ENCODE measurements at regions not wholly inside any gene's neighbourhood (a gene's known extent, or its start where the extent isn't known, plus 50 kb on each side); places are given as distances from the start of the nearest gene placed in this dataset.

DNA sequence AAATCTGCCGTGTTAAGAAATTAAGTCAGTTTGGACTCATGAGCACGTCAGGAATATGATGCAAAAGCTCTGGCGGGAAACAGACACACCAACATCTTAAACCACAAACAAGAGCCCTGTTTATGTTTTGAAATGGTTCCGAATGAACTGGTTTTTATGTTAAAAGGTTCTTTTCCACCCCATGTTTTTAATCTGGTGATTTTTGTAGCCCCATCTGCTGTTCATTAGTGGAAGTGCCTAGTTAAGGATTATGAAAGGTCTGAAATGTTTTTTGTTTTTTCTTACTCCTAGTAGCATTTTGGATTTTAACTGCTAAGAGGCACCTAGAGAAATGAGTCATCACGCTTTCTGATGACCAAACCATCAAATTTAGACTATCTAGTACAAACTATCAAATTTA, 404.1 kb upstream of the MKI67 start:
- DNase-seq (ENCODE audit: low spot score), result peak; percentile 34

DNA sequence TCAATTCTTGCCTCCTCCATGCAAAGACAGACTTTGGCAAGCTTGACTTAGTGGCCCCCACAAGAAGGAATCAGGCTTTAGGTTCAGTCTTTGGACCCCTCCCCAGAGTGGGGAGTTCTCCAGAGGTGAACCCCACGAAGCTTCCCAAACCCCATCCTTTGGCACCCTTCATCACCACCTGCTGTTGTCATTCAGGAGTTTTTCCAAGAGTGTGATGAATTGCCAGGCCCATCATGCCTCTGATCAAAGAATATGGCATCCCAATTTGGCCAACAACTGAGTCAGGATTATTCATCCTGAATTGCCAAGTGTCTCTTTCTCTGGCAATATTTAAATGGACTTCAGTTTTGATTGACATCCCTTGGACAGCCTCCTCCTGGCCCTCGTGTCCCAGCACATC, 404.7 kb upstream of the MKI67 start:
- no peak for DNase-seq (ENCODE audit: low spot score)

DNA sequence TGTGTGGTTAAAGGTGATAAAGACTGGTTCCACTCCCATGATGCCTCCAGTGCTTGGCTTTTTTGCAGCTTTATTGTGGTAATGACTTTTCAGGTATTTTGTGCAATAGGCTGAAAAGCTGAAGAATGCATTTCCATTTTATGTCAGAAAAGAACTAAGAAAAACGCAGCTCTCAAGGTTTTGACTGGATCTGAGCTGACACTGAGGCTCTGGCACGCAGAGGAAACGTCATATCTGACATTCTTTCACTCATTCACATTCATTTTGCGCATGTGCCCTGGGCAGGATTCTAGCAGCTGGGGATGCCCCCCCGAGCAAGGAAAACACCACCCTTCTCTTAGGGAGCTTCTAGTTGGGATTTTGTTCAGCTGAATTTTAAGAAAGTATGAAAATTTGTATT, 408.5 kb upstream of the MKI67 start:
- no peak for DNase-seq (ENCODE audit: low spot score)

DNA sequence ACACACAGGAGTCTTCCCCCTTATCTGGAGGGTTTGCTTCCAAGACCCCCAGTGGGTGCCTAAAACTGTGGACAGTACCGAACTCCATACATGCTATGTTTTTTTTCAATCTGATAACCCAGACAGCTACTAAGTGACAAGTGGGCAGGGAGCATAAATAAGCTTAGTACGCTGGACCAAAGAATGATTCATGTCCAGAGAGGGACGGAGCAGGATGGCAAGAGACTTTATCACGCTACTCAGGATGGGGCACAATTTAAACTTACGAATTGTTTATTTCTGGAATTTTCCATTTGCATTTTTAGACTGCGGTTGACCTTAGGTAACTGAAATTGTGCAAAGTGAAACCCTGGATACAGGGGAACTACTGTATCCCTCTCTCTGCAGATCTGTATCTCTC, 410.0 kb upstream of the MKI67 start:
- DNase-seq (ENCODE audit: low spot score), result no peak

DNA sequence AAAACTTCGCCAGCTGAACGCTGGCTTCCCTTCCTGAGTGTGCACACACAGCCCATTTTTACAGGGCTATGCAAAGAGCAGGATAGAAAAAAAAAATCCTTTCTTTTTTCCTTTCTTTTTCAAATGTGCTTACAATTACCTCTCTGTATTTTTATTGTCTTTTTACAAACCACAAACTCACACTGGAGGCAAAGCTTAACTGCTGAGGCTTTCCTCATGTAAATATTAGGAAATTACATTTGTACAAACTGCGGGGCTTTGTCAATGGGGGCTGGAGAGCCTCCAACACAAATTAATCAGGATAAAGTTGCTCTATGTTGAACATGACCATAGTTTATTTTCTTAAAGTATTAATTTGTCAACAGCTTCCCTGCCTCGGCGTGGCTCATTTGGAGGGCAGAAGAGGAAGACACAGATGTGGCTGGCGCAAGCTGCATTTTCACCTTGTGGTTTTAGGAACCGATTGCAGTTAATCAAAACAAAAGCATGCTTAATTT, 411.7 kb upstream of the MKI67 start:
- DNase-seq (ENCODE audit: low spot score), result no peak

DNA sequence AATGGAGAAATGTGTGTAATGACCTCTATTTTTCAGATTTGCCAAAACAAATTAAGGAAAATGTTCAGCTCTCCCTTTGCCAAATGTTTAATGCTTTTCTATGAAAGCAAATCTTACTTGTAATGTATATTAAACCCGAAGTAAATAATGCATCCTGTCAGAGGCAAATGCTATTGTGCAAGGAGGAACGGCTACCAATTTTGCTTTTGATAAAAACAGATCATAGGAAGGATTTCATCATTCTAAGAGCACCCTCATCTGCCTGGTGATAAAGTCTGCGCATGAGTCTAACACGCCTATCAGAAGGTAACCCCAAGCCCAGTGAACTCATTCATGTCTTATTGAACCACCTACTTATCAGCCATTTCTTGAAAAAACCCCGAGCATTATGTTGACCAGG, 412.4 kb upstream of the MKI67 start:
- no peak for DNase-seq (ENCODE audit: low spot score)

DNA sequence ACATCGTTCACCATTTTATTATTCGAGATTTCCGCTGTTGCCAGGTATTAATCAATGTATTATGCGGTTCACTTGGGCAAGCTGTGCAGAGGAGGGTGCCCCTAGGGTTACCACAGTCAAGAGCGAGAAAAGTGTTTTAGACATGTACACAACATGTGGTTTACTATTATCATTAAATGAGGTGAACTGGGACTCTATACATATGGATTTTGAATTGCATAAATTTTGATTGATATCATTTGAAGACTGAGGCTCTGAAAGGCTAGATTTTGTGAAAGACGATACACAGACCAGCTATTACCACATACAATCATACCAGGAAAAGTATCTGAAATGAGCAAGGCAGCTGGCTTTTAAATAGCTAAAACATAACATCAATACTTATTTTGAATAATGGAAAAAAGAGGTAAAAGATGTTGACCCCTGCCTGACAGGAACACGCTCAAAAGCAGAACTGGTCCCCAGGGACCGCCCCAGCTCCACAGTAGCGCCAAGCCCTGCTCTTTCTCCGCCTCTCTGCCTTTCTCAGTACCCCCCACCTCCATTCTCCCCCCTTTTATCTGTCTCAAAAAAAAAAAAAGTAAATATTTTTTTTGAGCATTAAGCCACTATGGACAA, 413.4 kb upstream of the MKI67 start:
- DNase-seq (ENCODE audit: low spot score), result no peak

DNA sequence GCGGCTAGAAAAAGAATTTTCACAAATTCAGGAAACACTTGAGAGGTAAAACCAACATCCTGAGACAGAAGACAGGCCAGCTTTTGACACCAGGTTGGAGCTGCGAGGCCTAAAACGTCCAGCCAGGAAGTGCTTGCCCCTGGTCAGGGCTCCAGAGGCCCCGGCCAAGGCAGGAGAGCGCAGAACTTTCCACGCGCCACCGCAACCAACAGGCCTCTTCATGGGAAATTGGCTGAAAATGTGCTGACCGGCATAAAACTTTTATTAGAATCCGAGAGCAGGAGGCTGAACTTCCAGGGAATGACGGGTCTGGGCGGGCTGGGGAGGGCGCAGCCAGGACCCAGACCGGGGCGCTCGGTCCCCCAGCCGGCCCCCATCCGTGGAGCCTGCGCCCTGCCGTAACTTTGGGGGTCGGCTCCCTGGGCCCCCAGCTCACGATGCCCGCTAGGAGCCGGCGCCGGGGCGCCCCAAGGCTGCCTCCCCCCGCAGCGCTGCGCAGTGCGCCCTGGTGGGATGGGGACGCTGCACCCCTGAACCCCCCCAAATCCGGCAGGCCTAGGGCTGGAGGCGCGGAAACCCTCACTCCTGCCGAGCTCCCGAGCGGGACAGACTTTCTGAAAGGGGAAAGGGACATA, 414.0 kb upstream of the MKI67 start:
- DNase-seq (ENCODE audit: low spot score), result no peak

DNA sequence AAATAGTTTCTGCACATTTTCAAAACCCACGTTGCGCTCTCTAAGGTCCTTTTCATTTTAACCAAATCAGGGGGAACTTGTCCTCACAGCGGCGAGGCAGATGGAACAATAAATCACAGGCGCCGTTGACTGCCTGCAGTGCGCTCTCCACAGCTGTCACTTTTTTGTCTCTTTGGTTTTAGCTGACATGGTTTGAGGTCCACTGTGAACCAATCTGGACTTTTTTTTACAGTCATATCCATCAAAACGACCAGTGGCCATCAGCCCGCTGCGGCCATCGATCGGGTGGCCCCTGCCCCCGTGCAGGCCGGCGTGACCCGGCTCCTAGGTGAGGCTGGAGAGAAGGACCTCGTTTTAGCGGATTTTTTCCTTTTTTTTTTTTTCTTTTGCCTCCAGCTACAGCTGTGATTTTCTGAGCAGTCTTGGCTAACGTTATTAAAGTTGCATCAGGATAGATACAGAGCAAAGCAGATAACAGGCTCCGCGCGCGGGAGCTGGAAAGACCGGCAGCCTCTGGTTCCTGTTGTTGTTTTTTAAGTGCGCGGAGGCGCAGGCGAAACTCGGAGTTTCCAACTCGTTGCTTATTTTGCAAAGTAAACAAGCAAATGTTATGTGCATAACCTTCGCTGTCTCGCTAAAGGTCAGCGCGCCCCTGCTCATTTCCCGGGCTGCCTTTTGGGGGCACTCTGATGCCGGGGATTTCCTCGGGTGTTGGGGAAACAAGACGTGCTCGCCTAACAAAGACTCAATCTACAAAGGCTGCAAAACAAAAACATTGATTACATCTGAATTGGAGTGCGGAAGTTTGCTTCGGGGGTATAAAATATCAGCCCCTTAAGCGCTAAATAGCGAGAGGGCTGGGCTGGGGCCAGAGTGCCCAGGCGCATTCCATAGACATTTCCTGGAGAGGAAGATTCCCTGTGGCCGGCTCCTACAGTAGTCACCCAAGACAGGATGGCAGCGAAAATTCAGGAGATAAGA, 414.8 kb upstream of the MKI67 start:
- DNase-seq (ENCODE audit: low spot score), result no peak

DNA sequence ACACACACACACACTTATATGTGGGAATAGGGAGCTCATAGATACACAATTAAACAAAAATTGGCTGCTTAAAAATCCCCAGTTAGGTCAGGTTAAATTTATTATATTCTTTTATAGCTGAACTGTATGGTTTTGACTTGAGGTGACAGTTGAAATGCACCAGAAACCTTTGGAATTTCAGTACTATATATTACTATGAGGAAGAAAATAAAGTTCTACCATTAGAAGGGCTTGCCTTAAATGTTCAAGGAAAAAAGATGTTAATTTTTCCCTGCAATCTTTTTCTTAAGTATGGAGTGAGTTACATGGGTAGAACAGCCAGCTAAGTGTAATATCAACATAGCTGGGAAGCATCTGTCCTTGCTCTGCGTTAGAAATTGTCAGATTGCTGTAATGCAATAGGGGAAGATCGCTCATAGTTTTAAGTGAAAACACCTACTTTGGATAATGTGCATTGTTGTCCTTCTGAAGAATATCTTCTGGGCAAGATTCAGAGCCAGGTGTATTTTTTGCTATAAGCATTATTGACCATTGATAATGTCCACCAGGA, 415.8 kb upstream of the MKI67 start:
- DNase-seq (ENCODE audit: low spot score), result no peak

DNA sequence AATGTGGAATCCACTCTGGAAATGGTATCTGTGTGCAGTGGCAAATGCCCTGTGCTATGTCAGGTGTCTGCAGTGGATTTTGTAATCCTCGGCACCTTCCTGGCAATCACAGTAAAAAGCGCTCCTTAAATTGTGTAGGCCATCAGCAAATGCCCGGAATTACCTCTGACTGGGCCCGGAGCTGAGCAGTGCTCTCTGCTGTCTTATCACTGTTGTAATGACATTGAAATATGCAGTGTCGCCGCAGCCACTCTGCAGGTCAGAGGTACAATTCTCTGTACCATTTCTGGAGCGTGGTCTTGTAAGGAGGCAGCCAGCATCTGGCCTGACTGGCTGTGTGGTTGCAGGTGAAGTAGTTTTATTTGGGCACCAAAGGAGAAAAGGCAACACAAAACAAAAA, 416.4 kb upstream of the MKI67 start:
- DNase-seq (ENCODE audit: low spot score), result no peak

DNA sequence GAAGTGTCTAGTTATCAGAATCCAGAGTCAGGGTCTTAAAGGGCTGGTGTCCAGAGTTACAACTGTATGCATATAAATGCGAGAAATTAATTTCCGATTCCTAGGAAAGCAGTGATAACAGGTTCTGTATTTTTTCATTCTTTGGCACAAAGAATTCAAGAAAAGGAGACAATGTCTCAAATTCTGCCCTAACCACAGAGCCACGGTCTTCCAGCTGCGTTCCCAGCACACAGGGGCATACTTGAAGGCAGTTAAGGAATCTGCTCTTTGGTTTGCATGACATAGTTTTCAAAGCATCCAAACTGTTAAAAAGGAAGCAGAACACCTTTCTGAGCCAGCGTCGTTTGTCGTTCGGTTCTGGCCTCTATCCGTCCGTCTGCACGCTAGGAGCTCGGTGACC, 416.9 kb upstream of the MKI67 start:
- DNase-seq (ENCODE audit: low spot score), result no peak

DNA sequence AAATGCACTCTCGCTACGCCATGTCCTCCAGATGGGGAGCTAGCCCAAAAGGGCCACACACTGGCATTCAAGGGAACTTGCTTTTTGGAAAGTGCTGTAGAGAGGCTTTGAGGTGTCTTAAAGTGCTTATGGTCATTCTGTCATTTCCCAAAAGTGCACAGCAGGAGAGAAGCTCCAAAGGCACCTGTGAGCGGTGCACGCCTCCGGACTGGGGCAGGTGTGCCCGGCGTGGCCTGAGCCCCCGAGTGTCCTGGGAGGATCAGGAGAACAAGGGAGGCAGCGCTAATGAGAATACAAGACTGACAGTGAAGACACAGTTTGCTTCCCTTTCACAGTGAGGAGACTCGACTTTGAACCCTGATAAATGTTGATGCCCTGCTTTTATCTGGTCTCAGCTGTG, 419.0 kb upstream of the MKI67 start:
- no peak for DNase-seq (ENCODE audit: low spot score)

DNA sequence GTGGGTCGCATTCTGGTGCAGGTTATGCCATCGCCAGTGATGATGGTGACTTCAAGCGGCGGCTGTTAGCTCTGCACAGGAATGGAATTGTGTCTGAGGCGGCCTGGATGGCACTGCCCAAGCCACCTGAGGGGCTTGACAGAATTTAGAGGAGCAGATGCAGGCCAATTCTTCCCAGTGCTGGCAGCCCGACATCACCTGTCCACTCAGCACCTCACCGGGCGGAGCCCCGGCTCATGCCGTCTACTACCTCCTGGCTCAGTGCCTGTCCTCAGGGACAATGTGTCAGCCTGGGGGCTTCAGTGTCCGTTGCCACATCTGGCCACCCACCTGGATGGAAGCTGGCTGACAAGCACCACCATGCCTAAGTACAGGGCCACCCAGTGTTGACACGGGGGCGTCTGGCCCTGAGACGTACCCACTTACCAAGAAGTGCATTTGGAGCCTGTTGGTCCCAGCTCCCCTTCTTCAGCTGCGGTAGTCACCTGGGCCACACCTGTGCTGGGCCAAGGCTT, 420.5 kb upstream of the MKI67 start:
- no peak for DNase-seq (ENCODE audit: low spot score)

DNA sequence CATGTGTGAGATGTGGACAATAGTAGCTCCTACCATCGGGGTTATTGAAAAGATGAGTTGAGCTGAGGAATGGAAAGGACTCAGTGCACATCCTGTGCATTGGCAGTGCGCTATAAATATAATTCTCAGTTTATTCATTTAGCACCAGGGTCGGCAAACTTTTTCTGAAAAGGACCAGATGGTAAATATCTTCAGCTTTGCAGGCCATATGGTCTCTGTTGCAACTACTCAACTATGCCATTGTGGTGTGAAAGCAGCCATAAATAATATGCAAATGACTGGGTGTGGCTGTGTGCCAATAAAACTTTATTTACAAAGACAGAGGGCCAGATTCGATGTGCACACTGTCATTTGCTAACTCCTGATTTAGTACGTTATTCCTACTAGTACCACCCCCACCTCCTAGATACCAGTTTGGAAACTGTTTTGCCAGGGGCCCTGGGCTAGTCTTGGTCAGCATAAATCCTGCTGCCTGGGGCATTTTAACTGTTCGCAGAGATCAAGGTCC, 422.9 kb upstream of the MKI67 start:
- peak; percentile 13 for DNase-seq (ENCODE audit: low spot score)

DNA sequence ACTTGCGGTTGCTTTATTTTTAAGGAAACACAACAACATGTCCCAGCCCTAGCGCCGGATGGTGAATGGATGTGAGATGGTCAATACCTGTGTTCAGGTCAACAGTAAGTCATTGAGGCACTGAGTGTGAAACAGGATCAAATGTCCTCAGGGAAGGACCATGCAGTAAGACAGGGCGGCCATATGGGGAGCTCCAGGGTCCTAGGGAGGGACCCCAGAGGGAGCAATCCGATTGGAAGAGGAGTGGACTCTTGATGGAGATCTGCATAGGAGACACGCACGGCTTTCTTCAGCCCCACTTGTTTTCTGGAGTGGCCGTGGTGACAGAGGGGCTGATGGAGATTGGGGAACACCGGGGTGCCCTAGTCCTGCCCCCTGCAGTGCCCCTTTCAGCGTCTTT, 423.8 kb upstream of the MKI67 start:
- no peak for DNase-seq (ENCODE audit: low spot score)

DNA sequence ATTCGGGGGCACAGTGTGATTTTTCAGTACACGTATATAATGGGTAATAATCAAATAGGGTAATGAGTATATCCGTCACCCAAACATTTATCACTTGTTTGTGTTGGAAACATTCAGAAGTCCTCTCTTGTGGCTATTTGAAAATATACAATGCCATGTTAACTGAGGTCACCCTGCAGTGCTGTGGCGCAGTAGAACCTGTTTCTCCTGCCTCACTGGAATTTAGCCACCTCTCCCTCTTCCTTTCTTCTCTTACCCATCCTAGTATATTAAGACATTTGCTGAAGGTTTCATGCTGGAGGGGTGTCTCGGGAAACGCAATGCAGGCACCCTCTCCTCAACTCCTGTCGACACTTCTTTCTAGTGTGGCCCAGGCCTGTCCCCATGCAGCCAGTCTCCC, 425.3 kb upstream of the MKI67 start:
- DNase-seq (ENCODE audit: low spot score), result no peak

DNA sequence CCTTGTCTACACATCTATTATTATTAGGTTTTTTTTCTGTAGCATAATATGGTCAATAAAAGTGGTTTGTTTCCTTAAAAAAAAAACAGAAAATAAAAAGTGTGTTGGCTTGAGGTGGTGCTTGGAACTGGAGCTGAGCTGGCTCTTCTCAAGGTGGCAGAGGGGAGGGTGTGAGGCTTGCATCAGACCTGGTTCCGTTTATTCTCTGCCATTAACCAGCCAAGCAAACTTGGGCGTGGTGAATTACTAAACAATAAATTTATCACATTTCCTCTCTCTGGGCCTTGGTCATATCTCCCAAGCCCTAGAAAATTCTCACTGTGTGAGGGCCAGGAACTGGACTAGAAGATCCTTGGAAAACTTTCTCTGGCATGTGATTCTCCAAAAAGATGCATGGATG, 427.5 kb upstream of the MKI67 start:
- DNase-seq (ENCODE audit: low spot score), result no peak

DNA sequence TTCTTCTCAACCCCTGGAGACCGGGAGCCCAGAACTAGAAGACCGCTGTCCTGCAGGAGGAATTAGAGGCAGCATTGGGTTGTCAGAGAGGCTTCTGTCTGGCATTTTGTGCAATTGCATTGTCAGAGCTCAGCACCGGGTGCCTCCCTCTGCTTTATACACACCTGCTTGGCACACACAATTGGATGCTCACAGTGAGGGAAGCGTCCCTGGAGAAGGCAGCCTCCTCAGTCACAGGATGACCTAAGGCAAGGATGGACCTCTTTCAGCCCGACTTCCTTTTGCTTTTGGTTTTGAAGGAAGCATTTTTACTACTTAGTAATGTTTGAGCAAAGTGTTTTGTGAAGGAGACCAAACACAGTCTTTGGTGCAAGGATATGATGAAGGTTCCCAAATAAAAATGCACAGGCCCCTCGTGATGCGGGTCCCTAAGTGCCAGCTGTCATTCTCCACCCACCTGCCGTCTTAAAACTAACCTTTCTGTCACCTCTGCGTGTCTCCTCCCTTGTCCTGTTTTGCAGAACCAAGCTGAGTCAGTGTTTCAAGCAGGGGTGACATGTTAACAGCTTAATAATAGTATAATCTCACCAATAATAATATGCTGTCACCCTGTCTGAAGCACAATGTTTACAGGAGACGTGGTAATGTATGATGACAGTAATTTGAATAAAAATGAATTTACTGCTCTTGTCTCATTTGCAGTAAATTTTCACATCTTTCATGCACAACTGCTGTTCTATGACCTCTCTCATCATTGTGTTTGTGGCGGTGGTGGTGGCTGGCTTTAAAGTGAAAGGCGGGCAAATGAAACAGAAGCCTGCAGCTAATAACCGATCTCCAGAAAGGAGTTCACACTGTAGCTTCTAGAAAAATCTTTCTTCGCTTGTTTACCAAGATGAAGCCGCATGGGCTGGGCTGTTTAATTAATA, 430.2 kb upstream of the MKI67 start:
- no peak for DNase-seq (ENCODE audit: low spot score)

DNA sequence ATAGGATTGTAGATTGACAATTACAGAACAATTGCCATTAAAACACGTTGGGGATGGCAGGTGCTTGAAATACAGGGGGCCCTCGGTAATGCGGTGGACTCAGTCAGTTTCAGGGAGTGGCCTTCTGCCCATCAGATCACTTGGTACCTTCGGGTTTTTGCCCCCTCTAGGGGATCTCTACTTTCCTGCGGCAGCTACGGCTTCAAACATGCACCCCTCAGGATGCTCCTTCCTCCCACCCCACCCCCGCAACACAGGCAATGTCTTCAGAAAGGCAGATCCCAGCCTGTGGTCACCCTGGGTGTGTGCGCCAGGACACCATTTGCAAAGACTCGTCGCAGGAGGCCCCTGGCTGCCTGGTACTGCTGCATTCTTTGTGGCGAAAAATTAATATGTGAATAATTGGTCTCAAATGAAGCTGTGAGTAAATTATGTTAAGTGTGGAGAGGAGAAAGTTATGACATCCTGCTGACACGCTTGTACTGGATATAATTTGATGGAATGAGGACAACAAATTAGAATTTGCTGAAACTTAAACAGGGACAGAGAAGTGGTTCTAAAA, 431.0 kb upstream of the MKI67 start:
- DNase-seq (ENCODE audit: low spot score), result no peak

DNA sequence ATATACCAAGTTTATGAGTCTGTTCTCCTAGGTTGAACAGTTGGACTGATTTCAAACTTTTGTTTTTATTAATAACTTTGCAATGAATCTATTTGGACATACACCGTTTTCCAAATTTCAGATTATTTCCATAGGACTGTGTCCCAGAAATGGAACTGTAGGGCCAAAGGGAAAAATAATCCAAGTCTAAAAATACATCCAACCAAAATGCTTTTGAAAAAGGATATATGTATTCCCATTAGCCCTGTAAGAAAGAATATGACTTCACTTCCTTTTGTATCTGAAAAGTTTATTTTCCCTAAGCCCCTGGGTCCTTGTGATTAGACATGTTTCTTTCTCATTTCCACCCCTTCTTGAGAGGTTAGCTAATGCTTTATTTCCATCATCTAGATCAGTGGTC, 434.2 kb upstream of the MKI67 start:
- DNase-seq (ENCODE audit: low spot score), result no peak
